OCI-LY1 (cell line): ENCODE measurements at regions not wholly inside any gene's neighbourhood (a gene's known extent, or its start where the extent isn't known, plus 50 kb on each side); places are given as distances from the start of the nearest gene placed in this dataset.
"Not testable (repeated sequence)": the region's sequence is repeated elsewhere in the genome, so short reads cannot be mapped to it uniquely, and the experiment has no call there.

Experiments
- H2AFZ ChIP-seq: fragments of 200-600 bp; sonication (generic), shearing (Covaris generic); 2 replicates; pipeline ENCODE4 v1.6.0; 2014; ENCODE audit warnings: antibody characterized with exemption, mild to moderate bottlenecking, low read length
- H3F3A ChIP-seq: fragments of 200-600 bp; sonication (generic), shearing (Covaris generic); 2 replicates; pipeline ENCODE4 v1.6.0; 2014; ENCODE audit warnings: mild to moderate bottlenecking, antibody characterized with exemption, low read length, moderate library complexity; ENCODE audit not compliant: insufficient read depth
- H3K27ac ChIP-seq: fragments of 200-600 bp; sonication (generic); 2 replicates; pipeline ENCODE4 v1.5.1; 2014; ENCODE audit warnings: low read length, mixed run types, mild to moderate bottlenecking, low read depth; ENCODE audit not compliant: poor library complexity, severe bottlenecking
- H3K27me3 ChIP-seq: fragments of 200-600 bp; sonication (generic); 2 replicates; pipeline ENCODE4 v1.6.0; 2014; ENCODE audit warnings: antibody characterized with exemption, mild to moderate bottlenecking, low read length, moderate library complexity; ENCODE audit not compliant: insufficient read depth
- H3K36me3 ChIP-seq: fragments of 200-600 bp; sonication (generic); 2 replicates; pipeline ENCODE4 v1.6.1; 2014; ENCODE audit warnings: mild to moderate bottlenecking, antibody characterized with exemption, low read length, moderate library complexity, mixed read lengths; ENCODE audit not compliant: insufficient read depth
- H3K4me1 ChIP-seq: fragments of 200-600 bp; sonication (generic); 2 replicates; pipeline ENCODE4 v1.5.1; 2014; ENCODE audit warnings: mild to moderate bottlenecking, low read length, moderate library complexity; ENCODE audit not compliant: insufficient read depth, severe bottlenecking
- H3K4me2 ChIP-seq: fragments of 200-600 bp; sonication (generic), shearing (Covaris generic); 2 replicates; pipeline ENCODE4 v1.6.1; 2014; ENCODE audit warnings: low read length
- H3K4me3 ChIP-seq: fragments of 200-600 bp; sonication (generic); 2 replicates; pipeline ENCODE4 v1.5.1; 2014; ENCODE audit warnings: low read length, low read depth, mild to moderate bottlenecking, mixed read lengths; ENCODE audit not compliant: poor library complexity, severe bottlenecking
- H3K79me2 ChIP-seq: fragments of 200-600 bp; shearing (Covaris generic); 2 replicates; pipeline ENCODE4 v1.6.1; 2016; ENCODE audit warnings: mixed run types, low read length, mixed read lengths; ENCODE audit not compliant: insufficient read depth
- H3K9ac ChIP-seq: fragments of 200-600 bp; sonication (generic), shearing (Covaris generic); 2 replicates; pipeline ENCODE4 v1.6.1; 2014; ENCODE audit warnings: mild to moderate bottlenecking, low read length, mixed read lengths
- H3K9me2 ChIP-seq: fragments of 200-600 bp; sonication (generic), shearing (Covaris generic); 2 replicates; pipeline ENCODE4 v1.6.1; 2014; ENCODE audit warnings: low read depth, mild to moderate bottlenecking, low read length, mixed read lengths
- H3K9me3 ChIP-seq: fragments of 200-600 bp; shearing (Covaris generic); 2 replicates; pipeline ENCODE4 v1.6.1; 2014; ENCODE audit warnings: low read length, mixed read lengths
- H4K20me1 ChIP-seq: fragments of 200-600 bp; sonication (generic), shearing (Covaris generic); 2 replicates; pipeline ENCODE4 v1.6.0; 2016; ENCODE audit warnings: mild to moderate bottlenecking, low read length; ENCODE audit not compliant: insufficient read depth
- EZH2 ChIP-seq: fragments of 200-600 bp; sonication (generic), shearing (Covaris generic); IDR thresholded peaks from 2 replicates; pipeline ENCODE4 v1.8.0; 2017; ENCODE audit warnings: borderline replicate concordance, mixed run types, mild to moderate bottlenecking, antibody characterized with exemption, low read length, moderate library complexity, mixed read lengths
- TF ChIP-seq, protein P1 (sequence below): fragments of 200-600 bp; sonication (generic), shearing (Covaris generic); IDR thresholded peaks from 2 replicates; pipeline ENCODE4 v1.5.1; 2017; ENCODE audit warnings: mild to moderate bottlenecking, antibody characterized with exemption, low read length, moderate library complexity, mixed read lengths

DNA sequence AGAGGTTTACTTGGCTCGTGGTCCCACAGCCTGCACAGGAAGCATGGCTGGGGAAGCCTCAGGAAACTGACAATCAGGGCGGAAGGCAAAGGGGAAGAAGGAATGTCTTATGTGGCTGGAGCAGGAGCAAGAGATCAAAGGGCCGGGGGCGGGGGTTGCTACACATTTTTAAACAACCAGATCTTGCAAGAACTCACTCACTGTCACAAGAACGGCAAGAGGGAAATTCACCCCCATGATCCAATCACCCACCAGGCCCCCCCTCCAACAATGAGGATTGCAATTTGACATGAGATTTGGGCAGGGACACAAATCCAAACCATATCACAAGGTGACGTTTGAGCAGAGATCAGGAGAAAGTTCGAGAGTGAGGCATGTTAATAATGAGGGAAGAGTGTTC is 163.7 kb upstream of the RPH3A start:
- no peak overlapping the region for H3K27ac ChIP-seq
- H3K36me3 ChIP-seq: no peaks in the 10 kb centered on the region
- H3K9me3 ChIP-seq: no peaks in the 10 kb centered on the region
- no peaks in the 10 kb centered on the region for H3K27me3 ChIP-seq
- H2AFZ ChIP-seq: no peak overlapping the region
- H3K79me2 ChIP-seq: no peaks in the 10 kb centered on the region
- H3F3A ChIP-seq: no peaks in the 10 kb centered on the region
- H3K4me3 ChIP-seq: no peak overlapping the region
- no peaks in the 10 kb centered on the region for H3K9me2 ChIP-seq
- TF ChIP-seq EZH2: no peak
- TF ChIP-seq, protein P1, sequence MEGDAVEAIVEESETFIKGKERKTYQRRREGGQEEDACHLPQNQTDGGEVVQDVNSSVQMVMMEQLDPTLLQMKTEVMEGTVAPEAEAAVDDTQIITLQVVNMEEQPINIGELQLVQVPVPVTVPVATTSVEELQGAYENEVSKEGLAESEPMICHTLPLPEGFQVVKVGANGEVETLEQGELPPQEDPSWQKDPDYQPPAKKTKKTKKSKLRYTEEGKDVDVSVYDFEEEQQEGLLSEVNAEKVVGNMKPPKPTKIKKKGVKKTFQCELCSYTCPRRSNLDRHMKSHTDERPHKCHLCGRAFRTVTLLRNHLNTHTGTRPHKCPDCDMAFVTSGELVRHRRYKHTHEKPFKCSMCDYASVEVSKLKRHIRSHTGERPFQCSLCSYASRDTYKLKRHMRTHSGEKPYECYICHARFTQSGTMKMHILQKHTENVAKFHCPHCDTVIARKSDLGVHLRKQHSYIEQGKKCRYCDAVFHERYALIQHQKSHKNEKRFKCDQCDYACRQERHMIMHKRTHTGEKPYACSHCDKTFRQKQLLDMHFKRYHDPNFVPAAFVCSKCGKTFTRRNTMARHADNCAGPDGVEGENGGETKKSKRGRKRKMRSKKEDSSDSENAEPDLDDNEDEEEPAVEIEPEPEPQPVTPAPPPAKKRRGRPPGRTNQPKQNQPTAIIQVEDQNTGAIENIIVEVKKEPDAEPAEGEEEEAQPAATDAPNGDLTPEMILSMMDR: no peak
- H3K9ac ChIP-seq: no peak overlapping the region
- H4K20me1 ChIP-seq: no peaks in the 10 kb centered on the region
- no peaks in the 10 kb centered on the region for H3K4me1 ChIP-seq
- H3K4me2 ChIP-seq: no peak overlapping the region

DNA sequence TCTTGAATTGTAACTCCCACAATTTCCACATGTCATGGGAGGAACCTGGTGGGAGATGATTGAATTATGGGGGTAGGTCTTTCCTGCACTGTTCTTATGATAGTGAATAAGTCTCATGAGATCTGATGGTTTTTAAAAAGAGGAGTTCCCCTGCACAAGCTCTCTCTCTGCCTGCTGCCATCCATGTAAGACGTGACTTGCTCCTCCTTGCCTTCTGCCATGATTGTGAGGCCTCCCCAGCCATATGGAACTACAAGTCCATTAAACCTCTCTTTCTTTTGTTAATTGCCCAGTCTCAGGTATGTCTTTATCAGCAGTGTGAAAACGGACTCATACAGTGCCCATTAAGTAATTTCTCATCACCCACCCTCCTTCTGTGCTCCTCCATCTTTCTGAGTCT is 159.6 kb upstream of the RPH3A start:
- not testable (repeated sequence) for H2AFZ ChIP-seq, H3K36me3 ChIP-seq, H3K4me2 ChIP-seq, H3K9me3 ChIP-seq, H3K27ac ChIP-seq, H3K9me2 ChIP-seq, H3K4me1 ChIP-seq, H3K4me3 ChIP-seq, H3F3A ChIP-seq, H3K79me2 ChIP-seq, H4K20me1 ChIP-seq, H3K27me3 ChIP-seq, H3K9ac ChIP-seq

DNA sequence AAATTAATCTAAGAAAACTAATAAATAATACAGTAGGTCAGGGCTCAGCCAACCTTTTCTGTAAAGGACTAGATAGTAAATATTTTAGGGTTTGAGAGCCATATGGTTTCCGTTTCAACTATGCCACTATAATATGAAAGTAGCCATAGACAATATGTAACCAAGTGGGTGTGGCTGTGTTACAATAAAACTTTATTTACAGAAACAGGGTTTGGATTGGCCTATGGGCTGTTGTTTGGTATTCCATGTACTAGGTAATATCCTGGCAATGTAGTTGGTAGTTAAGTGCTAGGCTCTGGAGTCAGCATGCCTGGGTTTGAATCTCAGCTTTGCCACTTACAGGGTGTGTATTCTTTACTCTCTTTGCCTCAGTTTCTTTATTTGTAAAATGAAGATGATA is 156.5 kb upstream of the RPH3A start:
- Histone ChIP-seq H3K4me3 (no peak overlapping the region), H3K9ac (no peak overlapping the region), H3K4me2 (no peak overlapping the region), H3K9me2 (no peaks in the 10 kb centered on the region), H3K36me3 (no peaks in the 10 kb centered on the region), H2AFZ (no peak overlapping the region), H3K27me3 (no peaks in the 10 kb centered on the region), H3K79me2 (no peaks in the 10 kb centered on the region), H3F3A (no peaks in the 10 kb centered on the region), H3K4me1 (no peaks in the 10 kb centered on the region), H3K9me3 (no peaks in the 10 kb centered on the region), H4K20me1 (no peaks in the 10 kb centered on the region), H3K27ac (no peak overlapping the region)
- no peak for TF ChIP-seq EZH2
- TF ChIP-seq, protein P1: no peak

DNA sequence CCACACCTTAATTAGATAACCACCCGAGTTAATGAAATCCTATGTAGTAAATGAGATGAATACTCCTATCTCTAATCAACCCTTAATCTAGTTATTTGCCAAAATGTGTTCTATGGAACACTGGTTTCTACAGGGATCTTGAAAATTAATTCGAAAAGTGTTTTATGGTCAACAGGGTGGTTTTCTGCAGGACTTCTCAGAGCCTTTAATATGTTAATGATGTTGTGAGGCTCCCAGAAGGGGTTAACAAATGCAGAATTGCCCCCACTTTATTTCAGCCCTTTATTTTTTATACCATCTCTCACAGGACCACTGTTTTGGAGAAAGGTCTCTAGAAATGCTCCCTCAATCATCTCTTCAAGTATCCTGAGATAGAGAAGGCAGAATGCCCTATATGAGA is 153.1 kb upstream of the RPH3A start:
- H3K27me3 ChIP-seq: no peaks in the 10 kb centered on the region
- TF ChIP-seq, protein P1: no peak
- H3F3A ChIP-seq: no peaks in the 10 kb centered on the region

More for the DNA sequence above, 153.1 kb upstream of the RPH3A start:
- no peaks in the 10 kb centered on the region for H4K20me1 ChIP-seq
- no peaks in the 10 kb centered on the region for H3K9me3 ChIP-seq
- no peak overlapping the region for H2AFZ ChIP-seq
- H3K4me2 ChIP-seq: no peak overlapping the region
- H3K4me3 ChIP-seq: no peak overlapping the region
- H3K9ac ChIP-seq: no peak overlapping the region
- H3K4me1 ChIP-seq: no peaks in the 10 kb centered on the region
- H3K27ac ChIP-seq: no peak overlapping the region
- no peaks in the 10 kb centered on the region for H3K36me3 ChIP-seq
- H3K79me2 ChIP-seq: no peaks in the 10 kb centered on the region
- H3K9me2 ChIP-seq: no peaks in the 10 kb centered on the region
